T-helper 2 cell treated with Interferon-gamma antibody and Interleukin-4, amounts not matched to agents 100 ng/mL and 5 ng/mL, for 36 hours (primary cell): ENCODE measurements at regions not wholly inside any gene's neighbourhood (a gene's known extent, or its start where the extent isn't known, plus 50 kb on each side); places are given as distances from the start of the nearest gene placed in this dataset.

Experiments used
- intact Hi-C: fragments of 100-400 bp; cut with micrococcal nuclease; formaldehyde crosslinking; loops from one replicate; pipeline ENCODE4 v1.15.1; 2023

GRCh38 chr22:49045276-49045675, 782.4 kb downstream of the BRD1 start:
- intact Hi-C loops: no loop called here

- intact Hi-C loops: no loop called here
Measured at GRCh38 chr22:49044776-49045175, 782.9 kb downstream of the BRD1 start.

- intact Hi-C loops: no loop called here
Measured at GRCh38 chr22:49044091-49044490, 783.6 kb downstream of the BRD1 start.

GRCh38 chr22:49042877-49043859, 784.5 kb downstream of the BRD1 start:
- intact Hi-C loops: no loop called here

- intact Hi-C loops: no loop called here
Measured at GRCh38 chr22:49042066-49042465, 785.6 kb downstream of the BRD1 start.

GRCh38 chr22:49040754-49041467, 786.8 kb downstream of the BRD1 start:
- intact Hi-C loops: no loop called here

- intact Hi-C loops: no loop called here
Measured at GRCh38 chr22:49040111-49040510, 787.6 kb downstream of the BRD1 start.

- intact Hi-C loops: no loop called here
Measured at GRCh38 chr22:49039625-49040024, 788.0 kb downstream of the BRD1 start.

GRCh38 chr22:49037701-49038245, 789.9 kb downstream of the BRD1 start:
- intact Hi-C loops: no loop called here

GRCh38 chr22:49036513-49036912, 791.2 kb downstream of the BRD1 start:
- intact Hi-C loops: no loop called here

GRCh38 chr22:49035818-49036457, 791.7 kb downstream of the BRD1 start:
- intact Hi-C loops: no loop called here

- intact Hi-C loops: no loop called here
Measured at GRCh38 chr22:49034836-49035817, 792.5 kb downstream of the BRD1 start.

- intact Hi-C loops: no loop called here
Measured at GRCh38 chr22:49033616-49034015, 794.1 kb downstream of the BRD1 start.

- intact Hi-C loops: no loop called here
Measured at GRCh38 chr22:49032821-49033220, 794.9 kb downstream of the BRD1 start.

- intact Hi-C loops: no loop called here
Measured at GRCh38 chr22:49031746-49032330, 795.8 kb downstream of the BRD1 start.

GRCh38 chr22:49028111-49028510, 799.6 kb downstream of the BRD1 start:
- intact Hi-C loops: no loop called here

- intact Hi-C loops: no loop called here
Measured at GRCh38 chr22:49027368-49027670, 800.4 kb downstream of the BRD1 start.

- intact Hi-C loops: no loop called here
Measured at GRCh38 chr22:49026494-49027367, 800.9 kb downstream of the BRD1 start.

GRCh38 chr22:49025791-49026493, 801.7 kb downstream of the BRD1 start:
- intact Hi-C loops: no loop called here
